ENCODE measurements at regions not wholly inside any gene's neighbourhood (a gene's known extent, or its start where the extent isn't known, plus 50 kb on each side); places are given as distances from the start of the nearest gene placed in this dataset.
A peak's percentile ranks its signal among the peaks of the same experiment; 100 is the strongest.

GRCh38 chr1:232445361-232446106, 184.4 kb downstream of the SIPA1L2 start:
- Histone ChIP-seq H3K27me3 (ENCODE audit: control insufficient read depth, insufficient read depth, low read length) (no peaks in the 10 kb centered on the region), H3K4me3 (ENCODE audit: insufficient read depth, low read depth, low read length) (no peak overlapping the region), H3K36me3 (replicated peaks; ENCODE audit: control insufficient read depth, insufficient read depth, low read length) (no peaks in the 10 kb centered on the region; the same call in 1 of the 2 replicates)
- DNase-seq, result peak; percentile 30

GRCh38 chr1:232443372-232443771, 186.6 kb downstream of the SIPA1L2 start:
- Histone ChIP-seq H3K4me3 (ENCODE audit: insufficient read depth, low read depth, low read length) (no peak overlapping the region), H3K36me3 (replicated peaks; ENCODE audit: control insufficient read depth, insufficient read depth, low read length) (no peaks in the 10 kb centered on the region; the same call in 1 of the 2 replicates), H3K27me3 (ENCODE audit: control insufficient read depth, insufficient read depth, low read length) (no peaks in the 10 kb centered on the region)
- DNase-seq, result no peak

- H3K36me3 ChIP-seq (replicated peaks; ENCODE audit: control insufficient read depth, insufficient read depth, low read length), result no peaks in the 10 kb centered on the region; the same call in 1 of the 2 replicates
- H3K27me3 ChIP-seq (ENCODE audit: control insufficient read depth, insufficient read depth, low read length), result no peaks in the 10 kb centered on the region
- no peak overlapping the region for H3K4me3 ChIP-seq (ENCODE audit: insufficient read depth, low read depth, low read length)
- no peak for DNase-seq
Measured at GRCh38 chr1:232441036-232441411, 188.9 kb downstream of the SIPA1L2 start.

GRCh38 chr1:232440325-232441035, 189.5 kb downstream of the SIPA1L2 start:
- no peaks in the 10 kb centered on the region for H3K27me3 ChIP-seq (ENCODE audit: control insufficient read depth, insufficient read depth, low read length)
- DNase-seq, result no peak
- H3K36me3 ChIP-seq (replicated peaks; ENCODE audit: control insufficient read depth, insufficient read depth, low read length), result no peaks in the 10 kb centered on the region; the same call in 1 of the 2 replicates
- no peak overlapping the region for H3K4me3 ChIP-seq (ENCODE audit: insufficient read depth, low read depth, low read length)

- Histone ChIP-seq H3K36me3 (replicated peaks; ENCODE audit: control insufficient read depth, insufficient read depth, low read length) (no peaks in the 10 kb centered on the region; the same call in 1 of the 2 replicates), H3K4me3 (ENCODE audit: insufficient read depth, low read depth, low read length) (no peak overlapping the region), H3K27me3 (ENCODE audit: control insufficient read depth, insufficient read depth, low read length) (no peaks in the 10 kb centered on the region)
- peak; percentile 28 for DNase-seq
Measured at GRCh38 chr1:232439011-232439410, 190.9 kb downstream of the SIPA1L2 start.

- no peaks in the 10 kb centered on the region; the same call in 1 of the 2 replicates for H3K36me3 ChIP-seq (replicated peaks; ENCODE audit: control insufficient read depth, insufficient read depth, low read length)
- peak; percentile 66 for DNase-seq
Measured at GRCh38 chr1:232438476-232438875, 191.5 kb downstream of the SIPA1L2 start.

GRCh38 chr1:232437510-232437909, 192.4 kb downstream of the SIPA1L2 start:
- no peak overlapping the region for H3K4me3 ChIP-seq (ENCODE audit: insufficient read depth, low read depth, low read length)
- no peaks in the 10 kb centered on the region; the same call in 1 of the 2 replicates for H3K36me3 ChIP-seq (replicated peaks; ENCODE audit: control insufficient read depth, insufficient read depth, low read length)
- DNase-seq, result no peak
- H3K27me3 ChIP-seq (ENCODE audit: control insufficient read depth, insufficient read depth, low read length), result no peaks in the 10 kb centered on the region

More at GRCh38 chr1:232438476-232438875, 191.5 kb downstream of the SIPA1L2 start:
- Histone ChIP-seq H3K4me3 (ENCODE audit: insufficient read depth, low read depth, low read length) (no peak overlapping the region), H3K27me3 (ENCODE audit: control insufficient read depth, insufficient read depth, low read length) (no peaks in the 10 kb centered on the region)

- Histone ChIP-seq H3K36me3 (replicated peaks; ENCODE audit: control insufficient read depth, insufficient read depth, low read length) (no peaks in the 10 kb centered on the region; the same call in 1 of the 2 replicates), H3K4me3 (ENCODE audit: insufficient read depth, low read depth, low read length) (no peak overlapping the region), H3K27me3 (ENCODE audit: control insufficient read depth, insufficient read depth, low read length) (no peaks in the 10 kb centered on the region)
- DNase-seq, result no peak
Measured at GRCh38 chr1:232435729-232436128, 194.2 kb downstream of the SIPA1L2 start.

GRCh38 chr1:232432313-232432712, 197.6 kb downstream of the SIPA1L2 start:
- H3K36me3 ChIP-seq (replicated peaks; ENCODE audit: control insufficient read depth, insufficient read depth, low read length), result no peaks in the 10 kb centered on the region; the same call in 1 of the 2 replicates
- no peak for DNase-seq
- H3K4me3 ChIP-seq (ENCODE audit: insufficient read depth, low read depth, low read length), result no peak overlapping the region
- H3K27me3 ChIP-seq (ENCODE audit: control insufficient read depth, insufficient read depth, low read length), result no peaks in the 10 kb centered on the region

GRCh38 chr1:232431748-232432147, 198.2 kb downstream of the SIPA1L2 start:
- Histone ChIP-seq H3K27me3 (ENCODE audit: control insufficient read depth, insufficient read depth, low read length) (no peaks in the 10 kb centered on the region), H3K4me3 (ENCODE audit: insufficient read depth, low read depth, low read length) (no peak overlapping the region), H3K36me3 (replicated peaks; ENCODE audit: control insufficient read depth, insufficient read depth, low read length) (no peaks in the 10 kb centered on the region; the same call in 1 of the 2 replicates)
- DNase-seq, result no peak

- H3K4me3 ChIP-seq (ENCODE audit: insufficient read depth, low read depth, low read length), result no peak overlapping the region
- no peaks in the 10 kb centered on the region for H3K27me3 ChIP-seq (ENCODE audit: control insufficient read depth, insufficient read depth, low read length)
- no peaks in the 10 kb centered on the region; the same call in 1 of the 2 replicates for H3K36me3 ChIP-seq (replicated peaks; ENCODE audit: control insufficient read depth, insufficient read depth, low read length)
- DNase-seq, result no peak
Measured at GRCh38 chr1:232431326-232431725, 198.6 kb downstream of the SIPA1L2 start.

- no peaks in the 10 kb centered on the region for H3K27me3 ChIP-seq (ENCODE audit: control insufficient read depth, insufficient read depth, low read length)
- no peak overlapping the region for H3K4me3 ChIP-seq (ENCODE audit: insufficient read depth, low read depth, low read length)
- no peaks in the 10 kb centered on the region; the same call in 1 of the 2 replicates for H3K36me3 ChIP-seq (replicated peaks; ENCODE audit: control insufficient read depth, insufficient read depth, low read length)
- DNase-seq, result no peak
Measured at GRCh38 chr1:232430467-232430866, 199.5 kb downstream of the SIPA1L2 start.

GRCh38 chr1:232428786-232429530, 201.0 kb downstream of the SIPA1L2 start:
- Histone ChIP-seq H3K27me3 (ENCODE audit: control insufficient read depth, insufficient read depth, low read length) (no peaks in the 10 kb centered on the region), H3K4me3 (ENCODE audit: insufficient read depth, low read depth, low read length) (no peak overlapping the region), H3K36me3 (replicated peaks; ENCODE audit: control insufficient read depth, insufficient read depth, low read length) (no peaks in the 10 kb centered on the region; the same call in 1 of the 2 replicates)
- DNase-seq, result no peak

- no peak overlapping the region for H3K4me3 ChIP-seq (ENCODE audit: insufficient read depth, low read depth, low read length)
- H3K27me3 ChIP-seq (ENCODE audit: control insufficient read depth, insufficient read depth, low read length), result no peaks in the 10 kb centered on the region
- DNase-seq, result no peak
- no peaks in the 10 kb centered on the region; the same call in 1 of the 2 replicates for H3K36me3 ChIP-seq (replicated peaks; ENCODE audit: control insufficient read depth, insufficient read depth, low read length)
Measured at GRCh38 chr1:232428036-232428645, 201.8 kb downstream of the SIPA1L2 start.

Measured in H7 (cell line).